ENCODE measurements at regions not wholly inside any gene's neighbourhood (a gene's known extent, or its start where the extent isn't known, plus 50 kb on each side); places are given as distances from the start of the nearest gene placed in this dataset.

GRCh38 chrX:118167361-118167760 lies 50.8 kb upstream of the KLHL13 start:
- H3K4me1 Mint-ChIP-seq = no peaks in the 10 kb centered on the region
- H3K4me3 Mint-ChIP-seq = no peak overlapping the region
- DNase-seq (no peak), ATAC-seq (no peak)
- no peaks in the 10 kb centered on the region for H3K27me3 Mint-ChIP-seq
- no peaks in the 10 kb centered on the region for H3K9me3 Mint-ChIP-seq
- H3K36me3 Mint-ChIP-seq (ENCODE audit: low read depth) = no peaks in the 10 kb centered on the region
- H3K27ac Mint-ChIP-seq = no peak overlapping the region

GRCh38 chrX:118171356-118171755 lies 54.7 kb upstream of the KLHL13 start:
- H3K4me1 Mint-ChIP-seq = no peaks in the 10 kb centered on the region
- H3K27ac Mint-ChIP-seq = no peak overlapping the region
- no peak for ATAC-seq
- H3K4me3 Mint-ChIP-seq = no peak overlapping the region
- H3K36me3 Mint-ChIP-seq (ENCODE audit: low read depth) = no peaks in the 10 kb centered on the region
- no peaks in the 10 kb centered on the region for H3K9me3 Mint-ChIP-seq
- H3K27me3 Mint-ChIP-seq = no peaks in the 10 kb centered on the region
- no peak for DNase-seq

- ATAC-seq (no peak), DNase-seq (no peak)
- H3K36me3 Mint-ChIP-seq (ENCODE audit: low read depth) = no peaks in the 10 kb centered on the region
- H3K4me3 Mint-ChIP-seq = no peak overlapping the region
- H3K4me1 Mint-ChIP-seq = no peaks in the 10 kb centered on the region
- no peaks in the 10 kb centered on the region for H3K27me3 Mint-ChIP-seq
- H3K27ac Mint-ChIP-seq = no peak overlapping the region
- no peaks in the 10 kb centered on the region for H3K9me3 Mint-ChIP-seq
These were observed 58.0 kb upstream of the KLHL13 start for GRCh38 chrX:118174516-118175098.

DNA sequence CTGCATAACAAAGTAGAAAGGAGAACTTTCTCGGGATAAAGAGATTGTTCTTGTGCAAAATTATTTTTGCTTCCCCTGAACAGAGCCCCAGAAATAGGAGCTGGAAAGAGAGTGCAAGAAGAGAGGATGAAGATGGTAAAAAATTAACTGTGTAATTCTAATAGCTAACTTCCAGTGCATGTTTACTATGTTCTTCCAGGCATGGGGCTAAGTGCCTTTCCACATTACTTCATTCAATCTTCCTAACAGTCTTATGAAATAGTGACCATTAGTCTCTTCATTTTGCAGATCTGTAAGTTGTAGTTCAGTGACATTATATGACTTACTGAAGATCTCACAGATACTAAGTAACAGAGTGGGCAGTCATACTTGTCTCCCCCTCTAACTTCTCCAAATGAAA lies 61.1 kb upstream of the KLHL13 start:
- DNase-seq (no peak), ATAC-seq (no peak)
- H3K27me3 Mint-ChIP-seq = no peaks in the 10 kb centered on the region
- no peaks in the 10 kb centered on the region for H3K36me3 Mint-ChIP-seq (ENCODE audit: low read depth)
- H3K27ac Mint-ChIP-seq = no peak overlapping the region
- no peaks in the 10 kb centered on the region for H3K9me3 Mint-ChIP-seq
- H3K4me3 Mint-ChIP-seq = no peak overlapping the region
- H3K4me1 Mint-ChIP-seq = no peaks in the 10 kb centered on the region

DNA sequence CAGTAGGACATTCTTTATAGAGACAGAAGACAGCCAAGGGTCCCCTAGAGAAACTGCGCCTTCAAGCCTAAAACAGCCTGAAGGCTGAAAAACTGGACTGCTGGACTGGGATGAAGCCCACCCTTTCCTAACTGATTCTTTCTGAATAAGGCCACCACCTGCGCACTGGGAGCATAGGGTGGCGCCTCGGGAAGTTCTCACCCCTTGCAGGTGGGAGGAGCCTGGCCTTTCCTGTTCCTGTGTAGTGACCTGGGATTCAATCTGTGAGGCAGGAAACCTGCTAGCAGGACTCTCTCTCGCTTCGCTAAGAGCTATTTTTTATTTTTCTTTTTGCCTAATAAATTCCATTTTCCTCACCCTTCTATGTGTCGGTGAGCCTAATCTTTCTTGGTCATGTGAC lies 61.8 kb upstream of the KLHL13 start:
- H3K27me3 Mint-ChIP-seq = no peaks in the 10 kb centered on the region
- no peaks in the 10 kb centered on the region for H3K9me3 Mint-ChIP-seq
- no peak for ATAC-seq

GRCh38 chrX:118179161-118179560 lies 62.6 kb upstream of the KLHL13 start:
- no peaks in the 10 kb centered on the region for H3K9me3 Mint-ChIP-seq
- ATAC-seq (no peak), DNase-seq (no peak)
- H3K4me1 Mint-ChIP-seq = no peaks in the 10 kb centered on the region
- H3K27me3 Mint-ChIP-seq = no peaks in the 10 kb centered on the region
- H3K27ac Mint-ChIP-seq = no peak overlapping the region
- no peak overlapping the region for H3K4me3 Mint-ChIP-seq
- no peaks in the 10 kb centered on the region for H3K36me3 Mint-ChIP-seq (ENCODE audit: low read depth)

More for the DNA sequence above, 61.8 kb upstream of the KLHL13 start:
- H3K27ac Mint-ChIP-seq = no peak overlapping the region
- no peak for DNase-seq
- no peaks in the 10 kb centered on the region for H3K4me1 Mint-ChIP-seq
- H3K36me3 Mint-ChIP-seq (ENCODE audit: low read depth) = no peaks in the 10 kb centered on the region
- no peak overlapping the region for H3K4me3 Mint-ChIP-seq

DNA sequence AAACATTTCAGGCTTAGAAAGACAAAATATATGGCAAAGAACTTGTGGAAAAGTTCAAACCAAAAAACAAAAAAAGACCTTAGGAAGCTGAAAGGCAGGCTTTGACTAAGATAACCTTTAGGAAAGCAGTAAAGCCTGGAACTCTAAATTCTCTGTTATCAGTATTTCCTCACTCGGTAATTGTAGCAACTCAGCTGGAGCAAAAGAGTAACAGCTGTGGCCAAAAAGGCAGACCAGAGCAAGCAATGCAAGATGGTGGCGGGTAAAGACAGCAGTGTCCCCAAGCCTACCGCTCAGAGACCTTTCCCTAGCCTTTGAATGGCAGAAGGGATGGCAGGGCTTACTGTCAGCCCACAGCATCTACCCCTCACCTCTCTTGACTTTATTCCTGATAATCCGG lies 63.1 kb upstream of the KLHL13 start:
- H3K27me3 Mint-ChIP-seq = no peaks in the 10 kb centered on the region
- H3K36me3 Mint-ChIP-seq (ENCODE audit: low read depth) = no peaks in the 10 kb centered on the region
- DNase-seq (no peak), ATAC-seq (no peak)
- no peaks in the 10 kb centered on the region for H3K4me1 Mint-ChIP-seq
- no peak overlapping the region for H3K4me3 Mint-ChIP-seq
- H3K27ac Mint-ChIP-seq = no peak overlapping the region
- H3K9me3 Mint-ChIP-seq = no peaks in the 10 kb centered on the region

DNA sequence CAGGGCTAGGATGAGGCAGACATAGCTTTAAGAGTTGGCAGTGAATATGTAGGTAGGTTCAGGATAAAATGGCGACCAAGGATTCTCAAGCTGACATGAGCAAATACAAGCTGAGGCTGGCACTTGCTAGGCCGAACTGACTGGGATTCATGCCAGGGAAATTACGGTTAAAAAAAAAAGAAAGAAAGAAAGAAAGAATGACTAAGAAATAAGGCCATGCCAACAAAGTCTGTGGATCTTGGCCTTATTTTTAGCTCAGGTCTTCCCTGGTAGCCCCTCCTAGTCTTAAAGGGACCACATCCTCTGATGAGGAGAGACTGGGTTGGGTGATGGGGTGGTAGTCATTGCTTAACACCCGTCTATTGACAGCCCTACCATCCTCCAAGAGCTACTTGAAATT lies 64.4 kb upstream of the KLHL13 start:
- H3K36me3 Mint-ChIP-seq (ENCODE audit: low read depth) = no peaks in the 10 kb centered on the region
- no peaks in the 10 kb centered on the region for H3K9me3 Mint-ChIP-seq
- no peak overlapping the region for H3K27ac Mint-ChIP-seq
- no peaks in the 10 kb centered on the region for H3K4me1 Mint-ChIP-seq
- no peak overlapping the region for H3K4me3 Mint-ChIP-seq
- H3K27me3 Mint-ChIP-seq = no peaks in the 10 kb centered on the region
- ATAC-seq = no peak
- DNase-seq = no peak

GRCh38 chrX:118182025-118182424 lies 65.4 kb upstream of the KLHL13 start:
- Mint-ChIP-seq H3K4me3 (no peak overlapping the region), H3K27ac (no peak overlapping the region), H3K4me1 (no peaks in the 10 kb centered on the region), H3K36me3 (ENCODE audit: low read depth) (no peaks in the 10 kb centered on the region), H3K27me3 (no peaks in the 10 kb centered on the region), H3K9me3 (no peaks in the 10 kb centered on the region)
- ATAC-seq (no peak), DNase-seq (no peak)

- Mint-ChIP-seq H3K27me3 (no peaks in the 10 kb centered on the region), H3K4me1 (no peaks in the 10 kb centered on the region), H3K4me3 (no peak overlapping the region), H3K9me3 (no peaks in the 10 kb centered on the region), H3K27ac (no peak overlapping the region), H3K36me3 (ENCODE audit: low read depth) (no peaks in the 10 kb centered on the region)
- no peak for DNase-seq
- no peak for ATAC-seq
These were observed 66.1 kb upstream of the KLHL13 start for GRCh38 chrX:118182681-118183080.

DNA sequence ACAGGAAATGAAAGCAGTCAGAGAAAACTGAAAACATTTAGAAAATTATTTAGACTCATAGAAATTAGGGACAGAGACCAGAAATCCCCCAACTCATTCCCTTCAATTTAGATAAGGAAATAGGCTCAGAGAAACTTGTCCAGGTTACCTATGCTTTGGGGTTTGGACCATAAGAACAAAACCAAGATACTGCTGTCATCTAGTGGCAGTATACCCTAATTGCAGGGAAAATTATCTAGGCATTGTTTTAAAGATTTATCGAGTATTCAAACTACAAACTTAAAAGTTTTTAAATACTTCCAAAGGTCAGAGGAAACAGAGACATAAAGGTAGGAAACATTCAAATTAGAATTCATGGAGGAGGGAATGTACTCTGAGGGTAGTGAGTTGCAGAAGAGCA lies 67.0 kb upstream of the KLHL13 start:
- Mint-ChIP-seq H3K27ac (no peak overlapping the region), H3K36me3 (ENCODE audit: low read depth) (no peaks in the 10 kb centered on the region), H3K4me1 (no peaks in the 10 kb centered on the region), H3K27me3 (no peaks in the 10 kb centered on the region), H3K4me3 (no peak overlapping the region), H3K9me3 (no peaks in the 10 kb centered on the region)
- ATAC-seq (no peak), DNase-seq (no peak)

DNA sequence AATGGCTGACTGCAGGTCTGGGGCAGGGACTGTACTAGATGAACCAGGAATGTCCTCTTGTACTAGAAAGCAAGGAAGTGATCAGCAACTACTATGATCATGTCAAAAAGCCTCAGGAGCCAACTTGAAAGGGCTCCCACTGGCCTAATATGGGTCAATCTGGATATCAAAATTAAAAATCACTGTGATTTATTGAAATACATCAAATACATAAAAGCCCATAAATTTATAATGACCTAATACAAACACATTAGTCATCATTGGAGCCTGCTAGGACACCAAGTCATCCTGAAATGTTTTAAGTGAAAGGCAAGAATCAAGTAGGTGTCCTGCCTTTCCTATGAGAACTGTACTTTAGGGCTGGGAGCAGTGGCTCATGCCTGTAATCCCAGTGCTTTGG lies 70.5 kb upstream of the KLHL13 start:
- no peaks in the 10 kb centered on the region for H3K4me1 Mint-ChIP-seq
- no peak for ATAC-seq

GRCh38 chrX:118189000-118189399 lies 72.4 kb upstream of the KLHL13 start:
- Mint-ChIP-seq H3K27ac (no peak overlapping the region), H3K4me3 (no peak overlapping the region), H3K9me3 (no peaks in the 10 kb centered on the region), H3K4me1 (no peaks in the 10 kb centered on the region), H3K36me3 (ENCODE audit: low read depth) (no peaks in the 10 kb centered on the region), H3K27me3 (no peaks in the 10 kb centered on the region)
- DNase-seq (no peak), ATAC-seq (no peak)

More for the DNA sequence above, 70.5 kb upstream of the KLHL13 start:
- H3K9me3 Mint-ChIP-seq = no peaks in the 10 kb centered on the region
- H3K4me3 Mint-ChIP-seq = no peak overlapping the region
- H3K27me3 Mint-ChIP-seq = no peaks in the 10 kb centered on the region
- H3K36me3 Mint-ChIP-seq (ENCODE audit: low read depth) = no peaks in the 10 kb centered on the region
- no peak for DNase-seq
- H3K27ac Mint-ChIP-seq = no peak overlapping the region

DNA sequence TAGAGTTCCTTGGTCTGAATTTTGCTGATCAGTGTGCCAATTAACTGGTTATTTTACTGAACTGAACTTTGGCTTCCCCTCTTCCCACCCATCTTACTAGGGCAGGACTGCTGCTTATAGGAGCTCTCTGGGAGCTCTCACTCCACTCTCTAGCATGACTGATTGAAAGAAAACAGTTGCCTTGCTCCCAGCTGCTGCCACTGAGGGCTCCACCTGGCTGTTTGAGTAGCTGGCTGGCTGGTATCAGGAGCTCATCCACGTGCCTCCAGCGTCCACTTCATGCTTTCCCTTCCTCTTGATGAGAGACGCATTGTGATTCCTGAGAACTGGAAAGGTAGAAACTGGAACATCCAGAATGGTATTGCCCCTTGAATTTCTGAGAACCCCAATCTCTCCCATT lies 73.0 kb upstream of the KLHL13 start:
- Mint-ChIP-seq H3K36me3 (ENCODE audit: low read depth) (no peaks in the 10 kb centered on the region), H3K27me3 (no peaks in the 10 kb centered on the region), H3K27ac (no peak overlapping the region), H3K4me1 (no peaks in the 10 kb centered on the region), H3K4me3 (no peak overlapping the region), H3K9me3 (no peaks in the 10 kb centered on the region)
- DNase-seq (no peak), ATAC-seq (no peak)

GRCh38 chrX:118197730-118198129 lies 81.1 kb upstream of the KLHL13 start:
- no peaks in the 10 kb centered on the region for H3K9me3 Mint-ChIP-seq
- H3K4me1 Mint-ChIP-seq = no peaks in the 10 kb centered on the region
- H3K4me3 Mint-ChIP-seq = no peak overlapping the region
- no peaks in the 10 kb centered on the region for H3K27me3 Mint-ChIP-seq
- H3K27ac Mint-ChIP-seq = no peak overlapping the region
- no peaks in the 10 kb centered on the region for H3K36me3 Mint-ChIP-seq (ENCODE audit: low read depth)
- ATAC-seq (no peak), DNase-seq (no peak)

DNA sequence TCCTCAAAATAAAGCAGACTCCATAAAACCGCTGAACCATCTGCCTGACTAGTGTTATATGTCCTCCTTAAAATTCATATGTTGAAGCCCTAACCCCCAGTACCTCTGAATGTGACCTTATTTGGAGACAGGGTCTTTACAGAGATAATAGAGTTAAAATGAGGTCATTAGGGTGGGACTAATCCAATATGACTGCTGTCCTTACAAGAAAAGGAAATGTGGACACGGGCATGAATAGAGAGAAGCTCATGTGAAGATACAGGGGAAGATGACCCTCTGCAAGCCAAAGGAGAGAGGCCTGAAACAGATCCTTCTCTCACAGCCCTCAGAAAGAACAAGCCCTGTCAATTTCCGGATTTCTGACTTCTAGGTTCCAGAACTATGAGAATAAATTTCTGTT lies 82.0 kb upstream of the KLHL13 start:
- H3K27ac Mint-ChIP-seq = no peak overlapping the region
- H3K36me3 Mint-ChIP-seq (ENCODE audit: low read depth) = no peaks in the 10 kb centered on the region
- DNase-seq (no peak), ATAC-seq (no peak)
- H3K27me3 Mint-ChIP-seq = no peaks in the 10 kb centered on the region
- H3K9me3 Mint-ChIP-seq = no peaks in the 10 kb centered on the region
- H3K4me3 Mint-ChIP-seq = no peak overlapping the region
- no peaks in the 10 kb centered on the region for H3K4me1 Mint-ChIP-seq
